ENCODE measurements at regions not wholly inside any gene's neighbourhood (a gene's known extent, or its start where the extent isn't known, plus 50 kb on each side); places are given as distances from the start of the nearest gene placed in this dataset.

DNA sequence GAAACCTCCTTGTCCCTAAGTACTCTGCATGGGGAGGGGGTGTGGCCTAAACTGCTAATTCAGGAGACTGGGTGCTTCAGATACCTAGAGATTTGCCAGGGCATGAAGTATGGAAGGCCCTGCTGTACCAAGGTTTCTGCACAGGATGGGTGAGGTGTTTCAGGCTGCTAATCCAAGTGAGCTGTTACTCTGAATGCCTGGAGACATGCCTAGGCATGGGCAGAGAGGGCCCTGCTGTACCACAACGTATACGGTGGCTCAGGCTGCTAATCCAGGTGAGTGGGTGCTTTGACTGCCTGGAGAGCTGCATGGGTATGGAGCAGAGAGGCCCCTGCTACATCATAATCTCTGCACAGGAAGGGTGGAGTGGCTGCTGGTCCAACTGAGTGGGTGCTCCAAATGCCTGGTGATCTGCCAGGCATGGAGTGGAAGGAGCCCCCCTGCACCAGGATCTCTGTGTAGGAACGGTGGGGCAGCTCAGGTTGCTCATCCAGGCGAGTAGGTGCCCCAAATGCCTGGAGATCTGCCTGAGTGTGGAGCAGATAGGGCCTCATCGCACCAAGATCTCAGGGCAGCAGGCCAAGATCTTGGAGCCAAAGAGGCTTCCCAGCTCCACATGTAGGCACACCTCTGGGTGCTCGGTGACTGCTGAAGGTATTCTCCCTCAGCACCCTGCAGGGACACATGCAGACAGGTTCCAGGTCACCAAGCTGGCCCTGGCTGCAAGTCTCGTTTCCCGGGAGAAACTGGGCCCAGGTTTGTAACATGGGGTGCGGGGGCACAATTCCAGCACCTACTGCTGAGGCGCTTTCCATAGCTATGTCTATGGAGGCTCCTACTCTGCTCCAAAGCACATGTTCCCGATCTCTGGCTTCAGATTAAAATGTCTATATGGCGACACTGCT is 252.5 kb upstream of the PLXNA2 start:
- Histone ChIP-seq H3K27me3 (0 out of 2 replicates have a peak, but pooled peaks cover 6% of the 10 kb centered on the region), H3K4me3 (no peak overlapping the region), H3K36me3 (no peaks in the 10 kb centered on the region), H3K27ac (no peak overlapping the region), H3K9me3 (replicated peaks) (0 out of 2 replicates have a peak, but pooled peaks cover 3% of the 10 kb centered on the region), H3K4me1 (no peaks in the 10 kb centered on the region)
- DNase-seq: no peak

DNA sequence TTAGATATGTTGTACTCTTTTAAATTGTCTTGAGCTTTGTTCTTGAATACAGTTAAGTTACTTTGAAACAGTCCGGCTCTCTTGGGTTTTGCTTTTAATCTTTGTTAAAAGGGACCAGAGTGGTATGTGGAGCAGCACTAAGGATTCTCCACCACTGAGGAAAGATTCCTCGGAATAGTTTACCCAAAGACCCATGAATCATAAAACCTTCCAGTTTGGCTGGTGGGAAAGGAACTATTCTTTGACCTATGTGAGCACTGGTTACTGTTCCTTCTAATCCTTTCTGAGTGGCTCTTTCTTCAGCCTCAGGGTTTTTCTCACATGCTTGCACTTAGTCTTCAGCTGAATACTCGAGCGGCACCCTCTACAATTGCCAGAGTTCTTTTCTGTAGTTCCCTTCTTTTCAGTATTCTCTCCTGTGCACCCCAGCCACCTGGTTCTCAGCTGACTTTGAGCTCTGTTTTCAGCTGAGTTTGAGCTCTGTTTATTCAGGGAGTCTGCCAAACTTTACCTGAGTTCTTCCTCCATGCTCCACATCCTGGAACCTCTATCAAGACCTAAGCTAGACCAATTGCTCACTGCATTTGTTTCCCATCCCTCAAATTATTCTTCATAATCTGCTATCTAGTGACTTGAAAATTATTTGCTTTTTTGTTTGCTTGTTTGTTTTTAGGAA is 253.8 kb upstream of the PLXNA2 start:
- Histone ChIP-seq H3K27ac (no peak overlapping the region), H3K4me3 (no peak overlapping the region), H3K27me3 (0 out of 2 replicates have a peak, but pooled peaks cover 6% of the 10 kb centered on the region), H3K4me1 (no peaks in the 10 kb centered on the region), H3K9me3 (replicated peaks) (0 out of 2 replicates have a peak, but pooled peaks cover 3% of the 10 kb centered on the region), H3K36me3 (no peaks in the 10 kb centered on the region)
- no peak for DNase-seq

DNA sequence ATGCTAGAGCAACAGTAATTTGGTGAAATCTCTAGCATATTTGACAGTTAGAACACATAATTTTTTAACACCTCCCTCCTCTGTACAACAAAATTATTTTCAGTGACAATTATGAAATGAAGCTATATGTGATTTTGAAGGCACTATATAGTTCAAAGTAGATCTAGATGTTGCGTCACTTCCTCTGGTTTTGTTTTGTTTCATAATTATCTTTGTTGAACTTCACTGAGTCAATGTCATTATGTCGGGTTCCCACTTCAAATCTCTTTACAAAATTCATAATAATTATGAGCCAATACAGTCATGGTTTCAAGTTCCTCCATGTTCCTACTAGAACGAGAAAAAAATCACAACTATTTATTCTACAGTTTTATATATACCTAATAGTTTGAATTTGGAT is 254.8 kb upstream of the PLXNA2 start:
- H3K27me3 ChIP-seq: 0 out of 2 replicates have a peak, but pooled peaks cover 1% of the 10 kb centered on the region
- no peak overlapping the region for H3K27ac ChIP-seq
- H3K4me1 ChIP-seq: no peaks in the 10 kb centered on the region
- no peak for DNase-seq
- no peaks in the 10 kb centered on the region for H3K36me3 ChIP-seq
- H3K9me3 ChIP-seq (replicated peaks): 0 out of 2 replicates have a peak, but pooled peaks cover 3% of the 10 kb centered on the region
- H3K4me3 ChIP-seq: no peak overlapping the region

DNA sequence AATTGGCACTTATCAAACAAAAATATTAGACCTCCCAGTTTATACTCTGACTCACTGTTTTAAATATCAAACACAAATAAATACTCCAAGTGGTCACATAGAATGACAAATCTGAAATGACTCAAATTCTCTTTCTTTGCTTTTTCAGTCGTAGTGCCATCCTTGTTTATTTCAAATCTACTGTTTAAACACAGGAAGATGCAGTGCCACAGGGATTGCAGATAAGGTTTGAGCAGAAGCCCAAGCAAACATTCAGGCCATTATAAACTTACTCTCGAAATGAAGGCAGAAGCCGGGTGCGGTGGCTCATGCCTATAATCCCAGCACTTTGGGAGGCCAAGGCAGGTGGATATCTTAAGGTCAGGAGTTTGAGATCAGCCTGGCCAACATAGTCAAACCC is 255.4 kb upstream of the PLXNA2 start:
- no peak for DNase-seq
- Histone ChIP-seq H3K27ac (no peak overlapping the region), H3K4me3 (no peak overlapping the region)

DNA sequence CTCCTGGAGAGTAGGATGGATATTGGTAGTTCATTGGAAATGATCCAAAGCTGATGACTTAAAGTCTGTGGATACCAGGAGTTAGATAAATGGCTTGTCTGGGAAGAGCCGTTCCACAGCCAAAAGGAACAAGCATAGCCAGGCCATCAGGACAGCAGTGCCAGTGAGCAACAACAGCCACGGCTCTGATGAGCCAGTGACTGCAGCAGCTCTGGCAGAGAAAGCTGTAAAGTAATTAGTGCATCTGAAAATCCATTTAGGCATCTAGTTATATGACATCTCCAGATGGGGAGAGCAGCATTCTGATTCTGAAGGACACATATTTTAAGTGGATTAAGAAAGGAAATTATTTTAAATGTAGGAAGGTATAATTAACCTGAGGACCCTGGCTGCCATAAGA is 256.2 kb upstream of the PLXNA2 start:
- 0 out of 2 replicates have a peak, but pooled peaks cover 3% of the 10 kb centered on the region for H3K9me3 ChIP-seq (replicated peaks)
- no peak overlapping the region for H3K27ac ChIP-seq
- no peaks in the 10 kb centered on the region for H3K36me3 ChIP-seq
- H3K4me1 ChIP-seq: no peaks in the 10 kb centered on the region
- H3K4me3 ChIP-seq: no peak overlapping the region
- DNase-seq: no peak
- no peaks in the 10 kb centered on the region for H3K27me3 ChIP-seq

More for the DNA sequence above, 255.4 kb upstream of the PLXNA2 start:
- Histone ChIP-seq H3K4me1 (no peaks in the 10 kb centered on the region), H3K27me3 (no peaks in the 10 kb centered on the region), H3K36me3 (no peaks in the 10 kb centered on the region), H3K9me3 (replicated peaks) (0 out of 2 replicates have a peak, but pooled peaks cover 3% of the 10 kb centered on the region)

DNA sequence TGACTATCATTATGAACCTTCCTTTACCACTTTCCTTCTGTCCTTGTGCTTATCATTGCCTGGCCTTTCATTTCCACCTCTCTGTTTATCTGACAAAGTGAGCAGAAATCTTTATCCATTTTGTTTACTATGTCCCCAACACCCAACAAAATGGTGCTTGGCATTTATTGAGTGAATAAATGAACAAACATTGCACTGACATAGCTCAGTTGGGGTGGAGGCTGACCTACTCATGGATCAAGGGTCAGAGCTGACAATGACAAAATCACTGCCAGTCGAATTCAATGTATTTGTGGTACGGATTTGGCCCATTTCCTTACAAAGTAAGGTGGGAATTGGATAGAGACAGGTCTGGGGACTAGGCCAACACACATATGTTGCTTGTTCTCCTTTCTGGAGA is 257.4 kb upstream of the PLXNA2 start:
- Histone ChIP-seq H3K27ac (no peak overlapping the region), H3K9me3 (replicated peaks) (no peaks in the 10 kb centered on the region), H3K36me3 (no peaks in the 10 kb centered on the region), H3K27me3 (no peaks in the 10 kb centered on the region), H3K4me3 (no peak overlapping the region), H3K4me1 (no peaks in the 10 kb centered on the region)
- DNase-seq: no peak

DNA sequence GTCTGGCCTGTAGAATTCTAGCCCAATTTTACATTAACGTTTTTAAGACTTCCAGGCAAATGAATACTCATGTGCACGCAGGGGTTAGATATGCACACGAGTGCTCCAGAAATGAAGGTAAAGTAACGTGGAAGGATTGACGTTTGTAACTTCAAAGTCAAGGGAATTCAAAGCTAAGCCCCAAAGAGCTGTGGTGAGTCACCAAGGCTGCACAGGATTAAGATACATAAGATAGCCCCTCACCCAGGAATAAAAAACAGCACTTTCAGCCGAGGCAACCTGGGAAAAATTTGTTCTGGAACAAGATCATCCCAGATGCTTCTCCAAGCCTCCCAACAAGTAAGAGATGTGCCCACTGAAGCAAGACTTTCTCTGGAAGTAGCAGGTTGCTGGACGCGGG is 259.6 kb upstream of the PLXNA2 start:
- DNase-seq: no peak
- no peaks in the 10 kb centered on the region for H3K4me1 ChIP-seq
- H3K27ac ChIP-seq: no peak overlapping the region
- H3K36me3 ChIP-seq: no peaks in the 10 kb centered on the region
- no peak overlapping the region for H3K4me3 ChIP-seq
- no peaks in the 10 kb centered on the region for H3K9me3 ChIP-seq (replicated peaks)
- H3K27me3 ChIP-seq: no peaks in the 10 kb centered on the region

DNA sequence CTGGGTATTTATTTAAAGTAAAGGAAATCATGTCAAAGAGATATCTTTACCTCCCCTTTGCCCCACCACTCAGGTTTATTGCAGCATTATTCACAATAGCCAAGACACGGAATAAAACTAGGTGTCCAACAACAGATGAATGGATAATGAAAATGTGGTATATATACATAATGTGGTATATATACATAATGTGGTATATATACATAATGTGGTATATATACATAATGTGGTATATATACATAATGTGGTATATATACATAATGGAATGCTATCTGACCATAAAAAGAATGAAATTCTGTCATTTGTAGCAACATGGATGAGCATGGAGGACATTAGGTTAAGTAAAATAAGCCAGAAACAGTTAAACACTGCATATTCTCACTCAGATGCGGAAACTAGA is 262.6 kb upstream of the PLXNA2 start:
- no peaks in the 10 kb centered on the region for H3K27me3 ChIP-seq
- DNase-seq: no peak
- no peak overlapping the region for H3K4me3 ChIP-seq
- no peaks in the 10 kb centered on the region for H3K9me3 ChIP-seq (replicated peaks)
- no peak overlapping the region for H3K27ac ChIP-seq
- H3K36me3 ChIP-seq: no peaks in the 10 kb centered on the region
- no peaks in the 10 kb centered on the region for H3K4me1 ChIP-seq

DNA sequence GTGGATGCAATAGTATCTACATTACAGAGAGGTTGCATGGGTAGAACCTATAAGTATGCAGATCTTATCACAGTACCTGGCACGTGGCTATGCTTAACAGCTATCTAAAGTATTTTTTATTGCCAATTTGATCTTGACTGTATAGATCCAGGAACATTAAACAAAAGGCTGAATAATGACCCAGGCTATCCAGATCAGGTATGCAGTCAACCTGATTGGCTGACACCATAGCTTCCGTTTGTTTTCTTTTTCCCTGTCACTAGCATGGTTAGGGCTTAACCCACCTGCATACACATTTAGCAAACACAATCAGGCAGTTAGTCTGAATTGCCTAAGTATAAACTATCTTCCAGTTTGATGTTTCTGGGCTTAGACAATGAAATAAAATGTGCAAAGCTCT is 264.9 kb upstream of the PLXNA2 start:
- Histone ChIP-seq H3K4me1 (no peaks in the 10 kb centered on the region), H3K4me3 (no peak overlapping the region), H3K9me3 (replicated peaks) (no peaks in the 10 kb centered on the region), H3K36me3 (no peaks in the 10 kb centered on the region), H3K27me3 (no peaks in the 10 kb centered on the region), H3K27ac (no peak overlapping the region)
- DNase-seq: no peak

DNA sequence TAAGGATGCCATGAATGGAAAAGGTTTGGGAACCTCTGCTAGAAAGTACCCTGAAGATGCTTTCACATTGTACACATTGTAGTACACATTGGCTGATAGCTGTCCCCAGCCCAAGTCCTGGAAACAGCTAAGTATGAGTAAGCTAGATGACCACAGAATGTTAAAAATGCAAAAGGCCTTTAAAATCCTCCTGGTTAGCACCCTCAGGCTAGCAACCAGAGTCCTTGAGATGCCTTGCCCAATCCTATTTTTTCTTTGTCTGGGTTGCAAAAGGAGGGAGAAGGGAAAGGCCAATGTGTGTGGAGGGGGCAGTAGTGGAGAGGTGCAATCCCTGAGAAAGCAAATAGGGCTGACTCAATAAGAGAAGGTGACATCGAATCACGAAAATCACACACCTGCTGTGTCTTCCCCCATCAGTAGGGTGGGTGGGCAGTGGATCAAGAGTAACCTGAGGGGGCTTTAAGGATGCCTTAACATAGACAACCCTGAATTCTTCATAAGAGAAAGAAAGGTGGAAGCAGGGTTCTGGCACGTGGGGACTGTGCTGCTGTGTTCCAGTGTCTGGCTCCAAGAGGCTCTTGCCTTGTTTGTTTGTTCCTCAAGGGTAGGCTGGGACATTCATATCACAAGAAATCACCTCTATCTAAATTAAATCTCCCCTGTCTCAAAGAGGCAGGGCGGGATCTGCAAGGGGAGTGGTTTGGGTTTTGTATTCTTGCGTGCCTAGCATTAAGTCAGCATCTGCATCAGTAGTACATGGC is 266.2 kb upstream of the PLXNA2 start:
- Histone ChIP-seq H3K4me3 (no peak overlapping the region), H3K4me1 (no peaks in the 10 kb centered on the region), H3K27ac (no peak overlapping the region), H3K36me3 (no peaks in the 10 kb centered on the region), H3K27me3 (no peaks in the 10 kb centered on the region), H3K9me3 (replicated peaks) (no peaks in the 10 kb centered on the region)
- no peak for DNase-seq

DNA sequence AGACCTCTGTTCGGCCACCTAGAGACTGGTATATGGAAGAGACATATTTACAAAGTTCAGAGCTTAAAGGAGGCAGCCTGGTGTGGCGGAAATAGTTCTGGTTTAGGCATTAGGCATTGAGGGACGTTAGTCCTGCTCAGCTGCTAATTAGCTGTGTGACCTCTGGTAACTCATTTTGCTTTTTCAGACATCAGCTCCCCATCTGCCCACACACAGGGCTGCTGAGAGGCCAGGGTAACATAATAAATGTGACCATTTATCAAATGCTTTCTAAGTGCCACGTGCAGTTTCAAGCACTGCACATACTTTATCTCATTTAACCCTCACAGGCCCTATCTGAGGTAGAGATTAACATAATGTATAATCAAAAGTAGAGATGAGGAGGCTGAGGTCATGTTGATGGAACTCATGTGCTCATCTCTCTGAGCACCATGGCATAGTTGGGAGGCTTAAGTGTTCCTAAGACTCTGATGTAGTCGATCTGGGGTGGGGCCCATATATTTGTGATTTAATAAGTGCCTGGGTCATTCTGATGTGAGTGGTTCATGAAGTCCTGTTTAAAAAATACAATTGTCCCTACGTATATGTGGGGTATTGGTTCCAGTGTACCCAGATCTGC is 267.2 kb upstream of the PLXNA2 start:
- no peaks in the 10 kb centered on the region for H3K9me3 ChIP-seq (replicated peaks)
- H3K36me3 ChIP-seq: no peaks in the 10 kb centered on the region
- no peaks in the 10 kb centered on the region for H3K27me3 ChIP-seq
- no peaks in the 10 kb centered on the region for H3K4me1 ChIP-seq
- H3K27ac ChIP-seq: no peak overlapping the region
- no peak overlapping the region for H3K4me3 ChIP-seq
- no peak for DNase-seq

DNA sequence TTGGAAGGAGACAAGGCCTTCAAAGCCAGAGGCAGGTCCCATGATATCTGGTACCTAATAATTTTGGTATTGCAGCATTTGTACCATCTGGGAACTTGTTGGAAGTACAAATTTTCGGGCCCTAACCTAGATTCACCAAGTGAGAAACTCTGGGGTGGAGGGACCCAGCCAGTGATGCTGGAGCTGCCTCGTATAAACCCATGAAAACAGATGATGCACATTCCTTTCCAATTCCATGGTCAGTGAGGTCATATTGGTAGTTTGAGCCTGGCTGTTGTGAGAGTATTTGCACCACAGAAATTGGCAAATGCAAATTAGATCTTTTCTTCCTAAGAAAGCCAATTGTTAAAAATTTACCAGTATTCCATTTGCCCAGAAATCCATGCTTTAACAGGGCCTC is 269.6 kb upstream of the PLXNA2 start:
- Histone ChIP-seq H3K36me3 (no peaks in the 10 kb centered on the region), H3K27me3 (no peaks in the 10 kb centered on the region), H3K4me3 (no peak overlapping the region), H3K9me3 (replicated peaks) (no peaks in the 10 kb centered on the region), H3K4me1 (no peaks in the 10 kb centered on the region), H3K27ac (no peak overlapping the region)
- no peak for DNase-seq

DNA sequence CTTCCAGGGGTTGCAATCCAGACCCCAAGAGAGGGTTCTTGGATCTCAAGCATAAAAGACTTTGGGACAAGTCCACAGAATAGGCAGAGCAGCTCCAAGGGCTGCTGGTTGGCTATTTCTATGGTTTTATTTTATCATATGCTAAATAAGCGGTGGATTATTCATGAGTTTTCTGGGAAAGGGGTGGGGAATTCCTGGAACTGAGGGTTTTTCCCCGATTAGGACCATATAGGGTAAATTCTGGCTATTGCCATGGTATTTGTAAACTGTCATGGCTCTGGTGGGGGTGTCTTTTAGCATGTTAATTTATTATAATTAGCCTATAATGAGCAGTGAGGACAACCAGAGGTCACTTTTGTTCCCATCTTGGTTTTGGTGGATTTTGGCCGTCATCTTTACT is 270.9 kb upstream of the PLXNA2 start:
- H3K27me3 ChIP-seq: no peaks in the 10 kb centered on the region
- H3K27ac ChIP-seq: no peak overlapping the region
- no peak overlapping the region for H3K4me3 ChIP-seq
- H3K36me3 ChIP-seq: no peaks in the 10 kb centered on the region
- no peaks in the 10 kb centered on the region for H3K4me1 ChIP-seq
- no peaks in the 10 kb centered on the region for H3K9me3 ChIP-seq (replicated peaks)
- no peak for DNase-seq

DNA sequence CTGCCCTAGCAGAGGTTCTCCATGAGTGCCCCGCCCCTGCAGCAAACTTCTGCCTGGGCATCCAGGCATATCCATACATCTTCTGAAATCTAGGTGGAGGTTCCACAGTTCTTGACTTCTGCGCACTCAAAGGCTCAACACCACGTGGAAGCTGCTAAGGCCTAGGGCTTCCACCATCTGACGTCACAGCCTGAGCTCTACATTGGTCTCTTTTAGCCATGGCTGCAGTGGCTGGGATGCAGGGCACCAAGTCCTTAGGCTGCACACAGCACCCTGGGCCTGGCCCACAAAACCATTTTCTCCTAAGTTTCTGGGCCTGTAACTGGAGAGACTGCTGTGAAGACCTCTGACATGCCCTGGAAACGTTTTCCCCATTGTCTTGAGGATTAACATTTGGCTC is 272.6 kb upstream of the PLXNA2 start:
- no peaks in the 10 kb centered on the region for H3K4me1 ChIP-seq
- H3K27me3 ChIP-seq: no peaks in the 10 kb centered on the region
- no peaks in the 10 kb centered on the region for H3K36me3 ChIP-seq
- H3K4me3 ChIP-seq: no peak overlapping the region
- no peak overlapping the region for H3K27ac ChIP-seq
- no peak for DNase-seq
- H3K9me3 ChIP-seq (replicated peaks): no peaks in the 10 kb centered on the region

All from SJCRH30 (cell line).